ENCODE measurements at regions not wholly inside any gene's neighbourhood (a gene's known extent, or its start where the extent isn't known, plus 50 kb on each side); places are given as distances from the start of the nearest gene placed in this dataset.

GRCh38 chr6:104608101-104608500 is 251.6 kb downstream of the HACE1 start:
- TF ChIP-seq EP300 (IDR thresholded peaks at IDR 0.05; ENCODE audit: borderline replicate concordance) = no peak
- no peak for TF ChIP-seq ZBTB7A (IDR thresholded peaks at IDR 0.05; ENCODE audit: low read depth)
- no peak for TF ChIP-seq NFIC (IDR thresholded peaks at IDR 0.05)
- TF ChIP-seq TAF1 (IDR thresholded peaks at IDR 0.05; ENCODE audit: low read depth) = no peak
- TF ChIP-seq EGR1 (IDR thresholded peaks at IDR 0.05) = no peak
- no peak for TF ChIP-seq REST (IDR thresholded peaks at IDR 0.05; ENCODE audit: low read depth)
- TF ChIP-seq, protein P1, sequence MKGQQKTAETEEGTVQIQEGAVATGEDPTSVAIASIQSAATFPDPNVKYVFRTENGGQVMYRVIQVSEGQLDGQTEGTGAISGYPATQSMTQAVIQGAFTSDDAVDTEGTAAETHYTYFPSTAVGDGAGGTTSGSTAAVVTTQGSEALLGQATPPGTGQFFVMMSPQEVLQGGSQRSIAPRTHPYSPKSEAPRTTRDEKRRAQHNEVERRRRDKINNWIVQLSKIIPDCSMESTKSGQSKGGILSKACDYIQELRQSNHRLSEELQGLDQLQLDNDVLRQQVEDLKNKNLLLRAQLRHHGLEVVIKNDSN (IDR thresholded peaks at IDR 0.05) = no peak
- no peak for TF ChIP-seq CEBPB (IDR thresholded peaks at IDR 0.05)
- no peak for TF ChIP-seq CREB1 (IDR thresholded peaks at IDR 0.05; ENCODE audit: low read depth)
- TF ChIP-seq YY1 (IDR thresholded peaks at IDR 0.05; ENCODE audit: low read depth) = no peak
- no peak for TF ChIP-seq TEAD4 (IDR thresholded peaks at IDR 0.05)
- no peak for TF ChIP-seq TCF12 (IDR thresholded peaks at IDR 0.05; ENCODE audit: low read depth)

- no peak for TF ChIP-seq MAX (IDR thresholded peaks at IDR 0.05)
- no peak for TF ChIP-seq EP300 (IDR thresholded peaks at IDR 0.05; ENCODE audit: borderline replicate concordance)
- no peak for TF ChIP-seq EGR1 (IDR thresholded peaks at IDR 0.05)
- TF ChIP-seq TAF1 (IDR thresholded peaks at IDR 0.05; ENCODE audit: low read depth) = no peak
- no peak for TF ChIP-seq ZBTB7A (IDR thresholded peaks at IDR 0.05; ENCODE audit: low read depth)
- TF ChIP-seq TEAD4 (IDR thresholded peaks at IDR 0.05) = no peak
- no peak for TF ChIP-seq TCF12 (IDR thresholded peaks at IDR 0.05; ENCODE audit: low read depth)
- TF ChIP-seq FOXM1 (IDR thresholded peaks at IDR 0.05; ENCODE audit: borderline replicate concordance, low read depth) = no peak
- TF ChIP-seq CEBPB (IDR thresholded peaks at IDR 0.05) = no peak
- no peak for TF ChIP-seq YY1 (IDR thresholded peaks at IDR 0.05; ENCODE audit: low read depth)
- no peak for TF ChIP-seq RAD21 (IDR thresholded peaks at IDR 0.05; ENCODE audit: low read depth)
- TF ChIP-seq, protein P1 (IDR thresholded peaks at IDR 0.05) = no peak
- no peak for TF ChIP-seq NFIC (IDR thresholded peaks at IDR 0.05)
- TF ChIP-seq REST (IDR thresholded peaks at IDR 0.05; ENCODE audit: low read depth) = no peak
- TF ChIP-seq CREB1 (IDR thresholded peaks at IDR 0.05; ENCODE audit: low read depth) = no peak
Measured at GRCh38 chr6:104607501-104607900, 252.2 kb downstream of the HACE1 start.

DNA sequence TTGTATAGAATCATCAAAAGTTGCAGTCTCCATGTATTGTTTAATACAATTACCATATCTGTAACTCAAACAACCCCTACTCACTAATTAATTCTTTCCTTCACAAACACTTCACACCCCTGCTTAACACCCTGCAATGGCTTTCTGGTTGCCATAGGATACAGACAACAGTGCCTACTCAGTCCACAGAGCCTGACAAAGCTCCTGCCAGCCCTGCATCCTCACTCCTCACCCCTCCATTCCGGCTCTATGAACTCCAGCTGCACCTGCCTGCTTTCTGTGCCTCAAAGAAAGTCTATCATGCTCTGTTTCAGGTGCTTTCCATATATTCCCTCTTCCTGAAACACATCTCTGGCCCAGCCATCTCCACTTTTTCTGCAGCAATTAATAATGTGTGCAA is 253.4 kb downstream of the HACE1 start:
- TF ChIP-seq CEBPB (IDR thresholded peaks at IDR 0.05) = no peak
- no peak for TF ChIP-seq MAX (IDR thresholded peaks at IDR 0.05)
- TF ChIP-seq ZBTB7A (IDR thresholded peaks at IDR 0.05; ENCODE audit: low read depth) = no peak
- no peak for TF ChIP-seq REST (IDR thresholded peaks at IDR 0.05; ENCODE audit: low read depth)
- no peak for TF ChIP-seq EP300 (IDR thresholded peaks at IDR 0.05; ENCODE audit: borderline replicate concordance)

DNA sequence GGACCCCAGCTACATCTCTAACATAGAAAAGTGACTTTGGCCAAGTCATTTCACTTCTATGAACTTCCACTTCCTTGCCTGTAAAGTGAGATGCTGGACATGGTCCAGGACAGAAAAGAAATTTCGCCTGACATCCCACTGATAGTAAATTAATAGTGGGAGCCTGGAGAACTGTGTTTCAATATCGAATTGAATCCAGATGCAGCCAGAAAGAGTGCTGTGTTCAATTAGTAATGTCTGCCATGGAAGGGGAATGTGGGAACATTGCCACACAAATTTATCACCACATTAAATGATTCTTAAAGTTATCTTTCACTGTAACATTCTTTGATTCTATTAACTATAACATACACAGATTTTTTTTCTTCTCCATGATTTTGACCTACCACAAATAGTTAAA is 255.0 kb downstream of the HACE1 start:
- TF ChIP-seq FOXM1 (IDR thresholded peaks at IDR 0.05; ENCODE audit: borderline replicate concordance, low read depth) = no peak
- no peak for TF ChIP-seq YY1 (IDR thresholded peaks at IDR 0.05; ENCODE audit: low read depth)
- no peak for TF ChIP-seq TEAD4 (IDR thresholded peaks at IDR 0.05)
- no peak for TF ChIP-seq CREB1 (IDR thresholded peaks at IDR 0.05; ENCODE audit: low read depth)
- TF ChIP-seq, protein P1 (IDR thresholded peaks at IDR 0.05) = no peak
- no peak for TF ChIP-seq EGR1 (IDR thresholded peaks at IDR 0.05)
- no peak for TF ChIP-seq RAD21 (IDR thresholded peaks at IDR 0.05; ENCODE audit: low read depth)
- no peak for TF ChIP-seq REST (IDR thresholded peaks at IDR 0.05; ENCODE audit: low read depth)
- no peak for TF ChIP-seq TAF1 (IDR thresholded peaks at IDR 0.05; ENCODE audit: low read depth)
- TF ChIP-seq NFIC (IDR thresholded peaks at IDR 0.05) = no peak
- no peak for TF ChIP-seq CEBPB (IDR thresholded peaks at IDR 0.05)
- no peak for TF ChIP-seq ZBTB7A (IDR thresholded peaks at IDR 0.05; ENCODE audit: low read depth)
- TF ChIP-seq MAX (IDR thresholded peaks at IDR 0.05) = no peak
- TF ChIP-seq TCF12 (IDR thresholded peaks at IDR 0.05; ENCODE audit: low read depth) = no peak
- no peak for TF ChIP-seq EP300 (IDR thresholded peaks at IDR 0.05; ENCODE audit: borderline replicate concordance)

Measured in Ishikawa (cell line).